H1 (cell line): ENCODE measurements at regions not wholly inside any gene's neighbourhood (a gene's known extent, or its start where the extent isn't known, plus 50 kb on each side); places are given as distances from the start of the nearest gene placed in this dataset.

Source experiments
- CTCF ChIA-PET: fragments of 300-600 bp; sonication (Branson Sonifier 250); formaldehyde crosslinking; loops from one replicate; lab custom pipeline; 2021; ENCODE audit not compliant: partially characterized antibody; lab: Charles Lee
- POLR2A ChIA-PET: fragments of 300-600 bp; sonication (Branson Sonifier 250); formaldehyde crosslinking; loops from one replicate; lab custom pipeline; 2021; ENCODE audit warnings: inconsistent platforms; ENCODE audit not compliant: partially characterized antibody; lab: Charles Lee
- DNase-seq, 2 experiments: peaks; one replicate each; pipeline versions ENCODE4 v3.0.0 to v3.0.0-alpha.2; 2010 to 2022; ENCODE audit warnings: low spot score in 2 of 2, low read depth in 1 of 2, mixed read lengths in 1 of 2
- FAIRE-seq: peaks from 2 replicates; lab custom pipeline; 2011; peaks lifted over from hg19 to GRCh38; lab: Jason Lieb, UNC
- H2AFZ ChIP-seq: 2 replicates; pipeline ENCODE4 v1.8.1; 2012; ENCODE audit warnings: low read length, inconsistent platforms
- H2AK5ac ChIP-seq: 2 replicates; pipeline ENCODE4 v1.6.1; 2013; ENCODE audit warnings: low read depth, low read length
- H2BK120ac ChIP-seq: replicated peaks from 2 replicates; pipeline ENCODE3; 2013; ENCODE audit warnings: low read depth, low read length, inconsistent platforms
- H2BK12ac ChIP-seq: 2 replicates; pipeline ENCODE4 v1.6.1; 2013; ENCODE audit warnings: low read depth, low read length
- H2BK15ac ChIP-seq: 2 replicates; pipeline ENCODE4 v1.6.1; 2013; ENCODE audit warnings: low read length
- H2BK20ac ChIP-seq: 2 replicates; pipeline ENCODE4 v1.6.1; 2013; ENCODE audit warnings: low read length
- H2BK5ac ChIP-seq: 2 replicates; pipeline ENCODE4 v1.6.1; 2013; ENCODE audit warnings: low read depth, low read length
- H3K14ac ChIP-seq: 2 replicates; pipeline ENCODE4 v1.6.1; 2013; ENCODE audit warnings: inconsistent platforms; ENCODE audit not compliant: insufficient read length
- H3K18ac ChIP-seq: 2 replicates; pipeline ENCODE4 v1.6.1; 2013; ENCODE audit warnings: low read length; ENCODE audit errors: extremely low read depth
- H3K23ac ChIP-seq: 2 replicates; pipeline ENCODE4 v1.6.1; 2013; ENCODE audit warnings: inconsistent platforms; ENCODE audit not compliant: insufficient read length
- H3K23me2 ChIP-seq: 2 replicates; pipeline ENCODE4 v1.6.1; 2013; ENCODE audit warnings: low read depth, low read length
- H3K27ac ChIP-seq: 2 replicates; pipeline ENCODE4 v1.6.1; 2011; ENCODE audit warnings: low read depth, low read length, inconsistent platforms
- H3K27me3 ChIP-seq, 4 experiments: replicated peaks in 1 of 4; 1 replicate in 1 of 4; 2 replicates in 3 of 4; pipeline versions ENCODE4 v1.6.1 to v1.8.1; 2011 to 2013; ENCODE audit warnings: low read length in 3 of 4, mild to moderate bottlenecking in 3 of 4, inconsistent platforms in 2 of 4, mixed read lengths in 2 of 4, moderate library complexity in 1 of 4; ENCODE audit not compliant: control insufficient read depth in 3 of 4, insufficient read depth in 3 of 4; ENCODE audit errors: extremely low read depth in 1 of 4
- H3K36me3 ChIP-seq, 4 experiments: 2 replicates each; pipeline versions ENCODE4 v1.6.1 to v1.8.1; 2011 to 2013; ENCODE audit warnings: mild to moderate bottlenecking in 4 of 4, low read length in 3 of 4, moderate library complexity in 2 of 4, control low read depth in 1 of 4, inconsistent platforms in 1 of 4; ENCODE audit not compliant: insufficient read depth in 4 of 4, control insufficient read depth in 2 of 4
- H3K4ac ChIP-seq: replicated peaks from 2 replicates; pipeline ENCODE3; 2013; ENCODE audit warnings: low read length, low read depth, mixed read lengths, inconsistent platforms; ENCODE audit not compliant: insufficient read length
- H3K4me1 ChIP-seq, 4 experiments: replicated peaks in 1 of 4; 1 replicate in 1 of 4; 2 replicates in 3 of 4; pipeline versions ENCODE4 v1.6.1 to v1.8.1; 2011 to 2013; ENCODE audit warnings: low read length in 3 of 4, inconsistent platforms in 2 of 4, mixed read lengths in 1 of 4; ENCODE audit not compliant: insufficient read depth in 4 of 4, control insufficient read depth in 3 of 4
- H3K4me2 ChIP-seq, 2 experiments: 2 replicates each; pipeline versions ENCODE4 v1.6.1 to v1.8.1; 2011 to 2013; ENCODE audit warnings: low read depth in 2 of 2, low read length in 2 of 2, control low read depth in 1 of 2, inconsistent platforms in 1 of 2, mild to moderate bottlenecking in 1 of 2; ENCODE audit not compliant: insufficient read depth in 1 of 2
- H3K4me3 ChIP-seq, 4 experiments: fragments of 200-600, 300-600 bp in 1 of 4; sonication (generic), shearing (Covaris generic), sonication (Bioruptor Twin) in 1 of 4; 2 replicates each; pipeline versions ENCODE4 v1.5.1 to v1.8.1; 2011 to 2016; ENCODE audit warnings: low read length in 4 of 4, low read depth in 3 of 4, control low read depth in 2 of 4, inconsistent platforms in 2 of 4, mild to moderate bottlenecking in 2 of 4, mixed read lengths in 1 of 4, moderate library complexity in 1 of 4; ENCODE audit not compliant: insufficient read depth in 2 of 4; ENCODE audit errors: extremely low read depth in 1 of 4
- H3K56ac ChIP-seq: replicated peaks from 2 replicates; pipeline ENCODE3; 2013; ENCODE audit warnings: low read depth, mild to moderate bottlenecking, mixed read lengths, low read length, inconsistent platforms; ENCODE audit not compliant: insufficient read length
- H3K79me1 ChIP-seq: 2 replicates; pipeline ENCODE4 v1.6.1; 2013; ENCODE audit warnings: low read depth, low read length, control low read depth
- H3K79me2 ChIP-seq, 2 experiments: 2 replicates each; pipeline versions ENCODE4 v1.6.1 to v1.8.1; 2012 to 2013; ENCODE audit warnings: low read length in 2 of 2, mild to moderate bottlenecking in 2 of 2, inconsistent platforms in 1 of 2; ENCODE audit not compliant: insufficient read depth in 2 of 2, control insufficient read depth in 1 of 2
- H3K9ac ChIP-seq, 4 experiments: replicated peaks in 1 of 4; 1 replicate in 1 of 4; 2 replicates in 3 of 4; pipeline versions ENCODE4 v1.6.1 to v1.8.1; 2011 to 2013; ENCODE audit warnings: low read depth in 3 of 4, low read length in 3 of 4, control low read depth in 2 of 4, mild to moderate bottlenecking in 2 of 4, moderate library complexity in 2 of 4, inconsistent platforms in 1 of 4; ENCODE audit errors: extremely low read depth in 1 of 4
- H3K9me3 ChIP-seq, 2 experiments: 2 replicates each; pipeline versions ENCODE4 v1.6.1 to v1.8.1; 2012 to 2013; ENCODE audit warnings: mild to moderate bottlenecking in 2 of 2, moderate library complexity in 2 of 2, control low read depth in 1 of 2, inconsistent platforms in 1 of 2, low read depth in 1 of 2, low read length in 1 of 2, mixed read lengths in 1 of 2; ENCODE audit not compliant: insufficient read depth in 2 of 2
- H4K20me1 ChIP-seq, 2 experiments: replicated peaks in 1 of 2; 2 replicates each; pipeline versions ENCODE3 to v1.8.1; 2011 to 2013; ENCODE audit warnings: inconsistent platforms in 2 of 2, low read length in 2 of 2, mild to moderate bottlenecking in 1 of 2; ENCODE audit not compliant: insufficient read depth in 2 of 2, control insufficient read depth in 1 of 2
- H4K5ac ChIP-seq: 2 replicates; pipeline ENCODE4 v1.6.1; 2013; ENCODE audit warnings: low read length, low read depth, mixed read lengths, inconsistent platforms; ENCODE audit not compliant: insufficient read length
- H4K8ac ChIP-seq: 2 replicates; pipeline ENCODE4 v1.8.0; 2013; ENCODE audit warnings: mild to moderate bottlenecking, moderate library complexity, low read length, inconsistent platforms; ENCODE audit not compliant: insufficient read depth; ENCODE audit errors: extremely low read depth
- H4K91ac ChIP-seq: replicated peaks from 2 replicates; pipeline ENCODE3; 2013; ENCODE audit warnings: low read length, mixed read lengths, inconsistent platforms; ENCODE audit not compliant: insufficient read length
- CBX8 ChIP-seq: fragments of 300-800, 300-1000 bp; sonication (generic); IDR thresholded peaks from 2 replicates; pipeline ENCODE4 v1.7.1; 2016; ENCODE audit warnings: low read depth, low read length, borderline replicate concordance
- CHD2 ChIP-seq: IDR thresholded peaks from 2 replicates; pipeline ENCODE4 v1.6.1; 2012; ENCODE audit warnings: low read length, improper control_type of control experiment
- EGR1 ChIP-seq: IDR thresholded peaks from 2 replicates; pipeline ENCODE4 v1.6.1; 2011; ENCODE audit warnings: low read depth, low read length, borderline replicate concordance
- GABPA ChIP-seq: IDR thresholded peaks from 2 replicates; pipeline ENCODE4 v1.6.1; 2011; ENCODE audit warnings: mild to moderate bottlenecking, low read length, moderate library complexity, borderline replicate concordance; ENCODE audit not compliant: insufficient read depth
- JUND ChIP-seq: IDR thresholded peaks from 2 replicates; pipeline ENCODE4 v1.6.1; 2011; ENCODE audit warnings: mild to moderate bottlenecking, improper control_type of control experiment, low read length
- PHF8 ChIP-seq: fragments of 200-600 bp; sonication (generic); conservative IDR thresholded peaks from 2 replicates; pipeline ENCODE4 v1.7.1; 2012; ENCODE audit warnings: low read depth, mild to moderate bottlenecking, inconsistent platforms, low read length, moderate library complexity
- RNF2 ChIP-seq: fragments of 200-900, 300-1000 bp; sonication (generic); IDR thresholded peaks from 2 replicates; pipeline ENCODE4 v1.7.1; 2016; ENCODE audit warnings: borderline replicate concordance, low read depth, mild to moderate bottlenecking, antibody characterized with exemption, low read length; ENCODE audit not compliant: poor library complexity, severe bottlenecking; ENCODE audit errors: missing control alignments
- WGBS, 2 experiments: shearing (Covaris generic) in 1 of 2; methylation state at CpG; one replicate each; pipeline versions ENCODE4 v1.1.6 to v1.1.7; 2013 to 2015; ENCODE audit warnings: low lambda C conversion rate in 2 of 2, mixed read lengths in 2 of 2, inconsistent platforms in 1 of 2, low coverage in 1 of 2, missing lambda C conversion rate in 1 of 2; ENCODE audit not compliant: insufficient replicate concordance in 2 of 2, insufficient coverage in 1 of 2, insufficient read length in 1 of 2; ENCODE audit errors: extremely low coverage in 1 of 2, missing lambda C conversion rate in 1 of 2; 5-methylcytosine and 5-hydroxymethylcytosine counted together
- TF ChIP-seq, protein P1 (sequence below): IDR thresholded peaks from 2 replicates; pipeline ENCODE4 v1.6.1; 2012; ENCODE audit warnings: inconsistent platforms

DNA sequence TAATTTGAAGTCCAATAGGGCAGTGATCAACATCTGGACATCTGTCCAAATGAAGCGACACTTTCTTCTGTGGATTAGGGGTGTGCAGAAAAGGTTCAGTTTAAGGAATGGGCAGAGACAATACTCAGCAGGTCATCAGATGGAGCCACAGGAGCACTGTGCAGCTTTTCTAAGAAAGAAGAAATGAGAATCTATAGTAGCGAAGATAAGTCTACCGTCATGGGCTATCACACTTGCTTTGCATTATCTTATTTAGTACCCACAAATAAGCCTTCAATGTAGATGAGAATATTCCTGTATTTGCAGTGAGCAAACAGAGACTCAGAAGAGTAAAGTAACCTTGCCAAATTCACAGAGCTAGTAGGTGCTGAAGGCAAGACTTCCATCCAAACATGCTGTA, 412.0 kb upstream of the GOT2 start:
- H3K23me2 ChIP-seq: no peaks in the 10 kb centered on the region
- no peaks in the 10 kb centered on the region for H3K79me2 ChIP-seq
- H2BK15ac ChIP-seq: no peak overlapping the region
- no peak overlapping the region for H3K23ac ChIP-seq
- no peak overlapping the region for H4K91ac ChIP-seq
- DNase-seq (no peak), FAIRE-seq (no peak)
- H2AK5ac ChIP-seq: no peak overlapping the region
- no peaks in the 10 kb centered on the region for H3K79me1 ChIP-seq
- H2BK20ac ChIP-seq: no peak overlapping the region
- no peak overlapping the region for H3K14ac ChIP-seq
- no peak overlapping the region for H3K27ac ChIP-seq
- H3K36me3 ChIP-seq: no peaks in the 10 kb centered on the region
- H3K56ac ChIP-seq: no peak overlapping the region
- no peak overlapping the region for H2BK120ac ChIP-seq
- H4K8ac ChIP-seq: no peak overlapping the region
- no peak overlapping the region for H2AFZ ChIP-seq
- TF ChIP-seq, protein P1, sequence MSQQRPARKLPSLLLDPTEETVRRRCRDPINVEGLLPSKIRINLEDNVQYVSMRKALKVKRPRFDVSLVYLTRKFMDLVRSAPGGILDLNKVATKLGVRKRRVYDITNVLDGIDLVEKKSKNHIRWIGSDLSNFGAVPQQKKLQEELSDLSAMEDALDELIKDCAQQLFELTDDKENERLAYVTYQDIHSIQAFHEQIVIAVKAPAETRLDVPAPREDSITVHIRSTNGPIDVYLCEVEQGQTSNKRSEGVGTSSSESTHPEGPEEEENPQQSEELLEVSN: no peak
- TF ChIP-seq GABPA (no peak), RNF2 (no peak), CBX8 (no peak), PHF8 (no peak), EGR1 (no peak), CHD2 (no peak), JUND (no peak)
- no peak overlapping the region for H2BK12ac ChIP-seq
- H3K27me3 ChIP-seq: no peaks in the 10 kb centered on the region
- no peaks in the 10 kb centered on the region for H3K4me1 ChIP-seq
- WGBS, 2 experiments: 97% methylated on average over 3 of the region's 3 CpGs; no CpG with 5 or more reads in 1 of the 2 experiments
- ChIA-PET CTCF (interaction anchor here (0.9 kb wide), 1 partner anchor 17 kb away, joined by 4 read pairs; no protein-coding TSS in a partner anchor), POLR2A (no interaction called here)
- no peak overlapping the region for H3K4ac ChIP-seq
- no peak overlapping the region for H3K4me3 ChIP-seq
- no peak overlapping the region for H2BK5ac ChIP-seq
- no peaks in the 10 kb centered on the region for H4K20me1 ChIP-seq
- no peak overlapping the region for H3K18ac ChIP-seq
- H3K9ac ChIP-seq: no peak overlapping the region
- H4K5ac ChIP-seq: no peak overlapping the region
- H3K9me3 ChIP-seq: no peaks in the 10 kb centered on the region
- no peak overlapping the region for H3K4me2 ChIP-seq
